Fibroblast of skin of left biceps (primary cell): ENCODE measurements at regions not wholly inside any gene's neighbourhood (a gene's known extent, or its start where the extent isn't known, plus 50 kb on each side); places are given as distances from the start of the nearest gene placed in this dataset.
A peak's percentile ranks its signal among the peaks of the same experiment; 100 is the strongest.
"Not testable (repeated sequence)": the region's sequence is repeated elsewhere in the genome, so short reads cannot be mapped to it uniquely, and the experiment has no call there.

Experiments
- DNase-seq, 2 experiments: peaks; one replicate each; pipeline ENCODE4 v3.0.0-alpha.2; 2013; ENCODE audit warnings: low read depth in 2 of 2

GRCh38 chrX:45823536-45823935, 622.9 kb upstream of the DIPK2B start:
- DNase-seq: peak in 1 of 2 experiments; percentile 32

DNA sequence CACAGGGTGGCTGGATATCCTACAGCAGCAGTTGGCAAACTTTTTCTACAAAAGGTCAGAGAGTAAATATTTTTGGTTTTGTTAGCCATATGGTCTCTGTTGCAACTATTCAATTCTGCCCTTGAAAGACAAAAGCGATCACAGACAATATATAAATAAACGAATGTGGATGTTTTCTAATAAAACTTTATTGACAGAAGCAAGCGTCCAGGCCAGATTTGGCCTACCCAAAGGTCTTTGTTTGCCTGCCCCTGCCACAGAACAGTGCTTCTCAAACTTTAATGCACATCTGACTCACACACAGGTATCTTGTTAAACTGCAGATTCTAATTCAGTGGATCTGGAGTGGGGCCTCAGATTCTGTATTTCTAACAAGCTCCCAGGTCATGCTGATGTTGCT, 621.4 kb upstream of the DIPK2B start:
- no peak for DNase-seq

DNA sequence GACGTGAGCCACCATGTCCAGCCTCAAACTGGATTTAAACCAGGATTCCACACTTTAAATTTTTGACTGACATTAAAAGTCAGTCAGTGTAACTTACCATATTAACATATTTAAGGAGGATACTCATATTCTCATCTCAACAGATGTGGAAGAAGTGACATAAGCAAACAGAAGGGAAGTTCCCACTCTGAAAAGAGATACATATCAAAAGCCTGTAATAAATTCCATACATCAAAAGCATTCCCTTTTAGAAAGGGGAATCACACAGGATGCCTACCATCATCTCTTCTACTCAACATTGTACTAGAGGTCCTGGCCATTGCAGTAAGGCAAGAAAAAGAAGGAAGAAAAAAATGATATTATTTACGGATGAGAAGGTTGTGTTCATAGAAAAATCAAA, 618.2 kb upstream of the DIPK2B start:
- DNase-seq: no peak

- DNase-seq: no peak
Measured at GRCh38 chrX:45815441-45815840, 614.8 kb upstream of the DIPK2B start.

DNA sequence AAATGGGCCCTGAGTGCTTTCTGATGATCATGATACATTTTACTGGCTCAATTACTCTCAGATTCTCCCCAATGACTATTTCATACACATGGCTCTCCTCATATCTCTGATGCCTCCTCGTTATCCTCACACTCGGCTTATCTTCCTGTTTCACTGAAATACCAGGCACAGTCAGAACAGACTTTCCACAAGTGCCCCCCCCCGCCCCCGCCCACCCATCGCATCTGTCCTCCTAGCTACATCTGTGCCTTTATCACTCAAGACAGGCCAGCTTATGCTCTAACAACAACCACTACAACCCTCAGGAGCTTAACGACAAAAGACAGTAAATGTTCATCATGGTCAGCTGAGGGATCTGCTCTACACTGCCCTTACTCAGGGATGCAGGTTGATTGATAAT, 610.6 kb upstream of the DIPK2B start:
- DNase-seq: no peak

DNA sequence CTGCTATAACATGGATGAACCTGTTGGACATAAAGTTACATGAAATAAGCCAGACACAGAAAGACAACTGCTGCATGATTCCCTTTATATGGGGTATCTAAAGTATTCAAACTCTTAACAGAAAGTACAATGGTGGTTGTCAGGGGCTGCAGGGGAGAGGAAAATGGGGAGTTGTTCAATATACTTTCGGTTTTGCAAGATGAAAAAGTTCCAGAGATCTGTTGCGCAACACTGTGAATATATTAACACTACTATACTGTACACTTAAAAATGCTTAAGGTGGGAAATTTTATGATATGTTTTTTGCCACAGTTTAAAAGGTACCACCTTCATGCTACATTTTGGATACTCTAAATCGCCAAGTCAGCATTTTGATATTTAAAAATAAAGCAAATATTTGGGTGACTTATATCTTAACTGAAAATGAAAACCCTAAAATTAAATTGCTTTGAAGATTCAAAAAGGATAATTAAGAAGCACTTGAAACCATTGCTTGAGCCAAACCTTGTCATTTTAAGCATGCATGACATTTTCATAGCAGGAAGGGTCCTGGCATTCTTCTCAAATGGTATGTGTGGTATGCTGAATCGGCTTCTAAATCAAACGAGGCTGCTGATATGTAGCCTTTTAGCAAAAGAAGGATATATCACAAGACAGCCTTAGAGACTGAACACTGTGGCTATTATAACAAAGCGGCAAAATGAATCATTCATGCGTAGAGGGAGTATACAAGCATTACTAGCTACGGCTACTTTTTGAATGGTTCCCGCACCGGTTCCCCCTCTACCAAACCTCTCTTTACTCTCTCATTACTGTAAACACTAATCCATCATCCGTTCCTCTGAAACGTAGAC, 607.1 kb upstream of the DIPK2B start:
- peak in 1 of 2 experiments; percentile 35 for DNase-seq

DNA sequence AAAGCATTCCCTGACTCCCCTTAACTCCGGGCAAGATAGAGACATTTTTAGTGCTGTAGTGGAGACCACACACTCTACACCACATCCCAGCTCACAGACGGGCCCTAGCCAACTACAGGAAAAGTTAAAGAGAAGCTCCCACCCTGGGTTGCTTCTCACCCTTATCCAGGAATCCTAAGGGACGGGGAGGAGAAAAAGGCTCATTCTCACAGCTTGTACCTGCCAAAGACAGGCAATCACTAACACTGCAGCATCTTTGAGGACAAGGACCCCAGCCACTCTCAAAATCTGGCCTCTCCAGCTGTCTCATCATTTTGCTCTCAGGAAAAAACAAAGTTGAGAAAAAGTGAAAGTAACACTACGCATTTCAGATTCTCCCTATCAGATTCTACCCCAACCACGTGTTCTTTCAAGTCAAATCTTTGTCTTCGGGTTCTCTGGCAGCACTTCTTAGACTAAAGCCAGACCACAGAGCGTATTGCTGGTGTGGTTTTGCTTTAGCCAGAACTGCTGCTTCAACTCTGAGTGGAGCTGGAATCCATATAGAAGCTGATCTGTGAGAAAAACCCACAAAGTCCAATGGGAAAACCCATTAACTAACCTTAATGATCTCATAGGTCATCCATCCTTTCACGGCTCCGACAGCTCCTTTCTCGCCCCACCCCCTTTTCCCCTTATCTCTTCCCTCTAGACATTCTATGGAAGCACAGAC, 605.9 kb upstream of the DIPK2B start:
- peak; percentile 84 to 89 for DNase-seq

GRCh38 chrX:45804276-45804675, 603.6 kb upstream of the DIPK2B start:
- DNase-seq: no peak

DNA sequence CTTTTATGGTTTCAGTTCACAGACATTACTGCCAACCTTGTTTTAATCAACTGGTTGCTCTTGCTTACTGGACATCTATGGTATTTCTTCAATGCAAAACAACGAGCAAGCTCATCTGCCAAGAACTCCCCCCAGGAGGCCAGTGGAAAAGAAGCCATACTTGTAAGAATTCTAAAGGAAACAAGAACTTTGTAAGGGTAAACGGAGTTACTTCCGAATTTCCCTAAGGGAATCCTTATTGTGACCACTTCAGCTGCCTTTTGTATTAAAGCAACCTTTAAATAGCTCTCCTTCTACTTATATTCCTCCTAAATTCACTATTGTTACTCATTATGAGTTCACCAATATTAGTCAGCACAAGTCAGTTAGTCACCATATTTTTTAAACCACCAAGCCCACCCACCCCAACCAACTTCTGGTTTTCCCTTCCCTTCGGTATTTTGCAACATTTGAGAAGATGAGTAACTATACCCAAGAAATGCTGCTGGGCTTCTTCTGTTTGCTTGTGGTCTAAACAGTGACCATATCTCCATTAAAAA, 602.8 kb upstream of the DIPK2B start:
- DNase-seq: peak; percentile 89 to 91

GRCh38 chrX:45801554-45801953, 600.9 kb upstream of the DIPK2B start:
- no peak for DNase-seq

GRCh38 chrX:45800746-45801453, 600.2 kb upstream of the DIPK2B start:
- not testable (repeated sequence) for DNase-seq

DNA sequence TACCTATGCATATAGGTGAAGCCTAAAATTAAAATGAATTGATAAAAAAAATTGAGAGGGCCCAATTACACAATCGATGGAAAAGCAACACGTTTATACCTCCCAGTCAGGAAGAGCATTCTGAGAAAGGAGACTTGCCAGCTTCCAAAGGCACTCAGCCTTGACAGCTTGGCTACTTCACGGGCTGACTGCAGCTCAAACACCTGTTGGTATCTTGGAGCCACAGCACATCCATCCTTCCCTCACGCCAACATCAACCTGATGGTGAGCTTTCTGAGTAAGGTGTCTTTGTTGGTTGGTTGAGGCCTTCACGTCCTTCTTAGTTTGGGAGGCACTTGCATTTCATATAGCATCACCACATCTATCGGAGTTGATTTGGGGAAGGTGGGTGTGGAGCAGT, 598.9 kb upstream of the DIPK2B start:
- no peak for DNase-seq

DNA sequence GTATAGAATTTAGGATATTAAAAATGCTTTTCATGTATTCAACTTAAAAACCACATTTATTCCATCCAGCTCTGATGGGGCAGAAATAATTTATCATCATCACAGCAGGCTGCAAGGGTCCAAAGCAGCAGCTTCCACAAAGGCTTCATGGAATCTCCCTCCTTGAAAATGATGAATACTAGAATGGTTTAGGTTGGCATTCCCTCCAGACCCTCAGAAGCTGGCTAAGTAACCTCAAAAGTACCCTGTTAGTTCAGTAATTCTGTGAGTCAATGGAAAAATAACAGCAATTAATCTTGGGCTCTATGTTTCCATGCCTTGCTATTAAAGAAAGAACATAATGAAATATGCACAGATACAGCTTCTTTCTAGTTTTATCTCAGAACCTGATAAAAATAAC, 594.9 kb upstream of the DIPK2B start:
- no peak for DNase-seq

DNA sequence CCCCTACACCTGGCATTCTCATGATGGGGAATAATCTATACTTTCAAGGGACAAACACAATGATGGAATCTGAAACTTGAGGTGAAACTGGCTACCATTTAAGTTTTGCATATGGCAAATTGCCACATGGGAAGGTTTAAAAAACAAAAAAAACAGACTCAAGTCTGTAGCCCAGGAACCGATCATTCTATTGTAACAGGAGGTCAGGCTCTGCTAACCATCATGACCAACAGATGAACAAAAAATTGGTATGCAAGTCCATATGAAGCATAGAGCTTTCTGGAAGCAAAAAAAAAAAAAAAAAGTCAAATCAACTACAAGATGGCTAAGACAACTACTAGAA, 594.3 kb upstream of the DIPK2B start:
- DNase-seq: no peak

GRCh38 chrX:45794323-45794994, 593.8 kb upstream of the DIPK2B start:
- no peak for DNase-seq

- DNase-seq: no peak
Measured at GRCh38 chrX:45788941-45789348, 588.3 kb upstream of the DIPK2B start.

GRCh38 chrX:45788315-45788714, 587.6 kb upstream of the DIPK2B start:
- DNase-seq: no peak

DNA sequence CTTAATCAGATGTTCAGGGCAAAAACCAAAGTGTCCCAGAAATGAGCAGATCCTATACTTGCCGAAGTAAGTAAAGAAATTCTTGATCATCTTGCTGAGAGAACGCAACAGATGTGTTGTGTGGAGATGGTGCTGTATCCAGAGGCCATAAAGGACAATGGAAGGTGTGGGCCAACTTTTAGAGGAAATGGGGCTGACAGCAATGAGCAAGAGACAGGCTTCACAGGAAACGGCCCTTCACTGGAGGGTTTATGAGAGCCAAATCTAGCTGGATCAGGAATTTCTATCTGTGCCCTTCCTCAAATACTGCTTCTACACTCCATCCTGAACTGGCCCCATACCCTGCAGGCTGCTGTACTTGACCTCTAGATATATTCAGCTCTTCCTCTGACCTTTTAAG, 583.9 kb upstream of the DIPK2B start:
- no peak for DNase-seq

DNA sequence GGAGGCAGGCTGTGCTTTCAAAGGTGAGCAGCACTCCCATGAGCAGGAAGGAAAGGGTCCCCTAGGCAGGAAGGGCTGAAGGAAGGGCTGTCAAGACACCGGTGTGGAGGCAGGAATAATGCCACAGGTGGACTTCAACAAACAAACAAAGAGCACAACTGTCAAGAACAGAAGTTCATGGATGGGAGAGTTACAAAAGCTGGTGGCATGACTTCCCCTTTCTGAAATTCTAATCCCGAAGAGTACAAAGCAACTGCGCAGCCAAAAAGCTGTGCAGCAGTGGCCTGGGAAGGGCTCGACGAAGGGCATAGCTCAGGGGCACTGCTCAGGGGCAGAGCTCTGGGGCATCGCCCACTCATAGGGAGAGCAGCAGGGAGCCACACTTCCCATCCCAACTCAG, 582.3 kb upstream of the DIPK2B start:
- DNase-seq: no peak

- DNase-seq: no peak
Measured at GRCh38 chrX:45781901-45782553, 581.4 kb upstream of the DIPK2B start.

- DNase-seq: no peak
Measured at GRCh38 chrX:45778616-45779015, 577.9 kb upstream of the DIPK2B start.
